CD4-positive, alpha-beta T cell (primary cell): ENCODE measurements at regions not wholly inside any gene's neighbourhood (a gene's known extent, or its start where the extent isn't known, plus 50 kb on each side); places are given as distances from the start of the nearest gene placed in this dataset.

ENCODE experiments used
- ATAC-seq: fragments of 200-7000 bp; cut with Tn5 transposase; one replicate; pipeline ENCODE4 v1.10.0; 2022; ENCODE audit warnings: mild to moderate bottlenecking; ENCODE audit not compliant: poor library complexity
- CTCF ChIA-PET: fragments of 350-600 bp; sonication (Branson Sonifier 250); formaldehyde crosslinking; loops from one replicate; lab custom pipeline; 2021; ENCODE audit warnings: antibody characterized with exemption, inconsistent platforms; lab: Charles Lee
- POLR2A ChIA-PET: fragments of 350-600 bp; sonication (Branson Sonifier 250); formaldehyde crosslinking; loops from one replicate; lab custom pipeline; 2021; ENCODE audit warnings: antibody characterized with exemption, inconsistent platforms; lab: Charles Lee
- DNase-seq, 14 experiments: peaks; one replicate each; pipeline ENCODE4 v3.0.0-alpha.2; 2013 to 2020; ENCODE audit warnings: mixed read lengths in 2 of 14
- H3K27ac ChIP-seq, 2 donors: one replicate each; pipeline versions ENCODE4 v1.5.1 to v1.7.0; 2013; ENCODE audit warnings: low read length in 2 of 2, low read depth in 1 of 2, mild to moderate bottlenecking in 1 of 2
- H3K27me3 ChIP-seq, 2 experiments: 1 replicate in 1 of 2; 2 replicates in 1 of 2; pipeline versions ENCODE4 v1.6.1 to v1.7.0; 2013; ENCODE audit warnings: low read length in 2 of 2, control low read depth in 1 of 2, mild to moderate bottlenecking in 1 of 2, moderate library complexity in 1 of 2; ENCODE audit not compliant: insufficient read depth in 2 of 2, control insufficient read depth in 1 of 2
- H3K36me3 ChIP-seq: one replicate; pipeline ENCODE4 v1.6.1; 2013; ENCODE audit warnings: low read length, control low read depth; ENCODE audit not compliant: insufficient read depth
- H3K4me1 ChIP-seq: one replicate; pipeline ENCODE4 v1.6.1; 2013; ENCODE audit warnings: low read length, control low read depth; ENCODE audit not compliant: insufficient read depth
- H3K4me3 ChIP-seq: one replicate; pipeline ENCODE4 v1.5.1; 2013; ENCODE audit warnings: mild to moderate bottlenecking, low read length, moderate library complexity
- H3K9me3 ChIP-seq, 2 experiments: 1 replicate in 1 of 2; 2 replicates in 1 of 2; pipeline versions ENCODE4 v1.6.1 to v1.7.0; 2013; ENCODE audit warnings: low read length in 2 of 2, mild to moderate bottlenecking in 2 of 2, control low read depth in 1 of 2, moderate library complexity in 1 of 2; ENCODE audit not compliant: control insufficient read depth in 1 of 2, insufficient read depth in 1 of 2
- H3K27ac Mint-ChIP-seq: one replicate; pipeline ENCODE4 v1.8.0; 2020; ENCODE audit warnings: mixed read lengths
- H3K27me3 Mint-ChIP-seq: one replicate; pipeline ENCODE4 v1.8.0; 2021; ENCODE audit warnings: mixed read lengths
- H3K36me3 Mint-ChIP-seq: one replicate; pipeline ENCODE4 v1.8.0; 2021; ENCODE audit warnings: low read depth, mixed read lengths
- H3K4me1 Mint-ChIP-seq: one replicate; pipeline ENCODE4 v1.8.0; 2021; ENCODE audit warnings: low read depth, mixed read lengths
- H3K4me3 Mint-ChIP-seq: one replicate; pipeline ENCODE4 v1.8.0; 2020; ENCODE audit warnings: mild to moderate bottlenecking, mixed read lengths
- H3K9me3 Mint-ChIP-seq: one replicate; pipeline ENCODE4 v1.8.0; 2020; ENCODE audit warnings: mixed read lengths
- intact Hi-C, 2 experiments: fragments of 100-400 bp; cut with DNase I in 1 of 2; cut with micrococcal nuclease in 1 of 2; formaldehyde crosslinking; loops; one replicate each; pipeline versions ENCODE4 v1.15.1 to v1.9.0; 2023 to 2025; cut with DNase I, micrococcal nuclease
- TF ChIP-seq, protein P1 (sequence below): fragments of 200-600 bp; IDR thresholded peaks from one replicate; pipeline ENCODE4 v1.8.0; 2022; ENCODE audit warnings: antibody characterized with exemption, mild to moderate bottlenecking

DNA sequence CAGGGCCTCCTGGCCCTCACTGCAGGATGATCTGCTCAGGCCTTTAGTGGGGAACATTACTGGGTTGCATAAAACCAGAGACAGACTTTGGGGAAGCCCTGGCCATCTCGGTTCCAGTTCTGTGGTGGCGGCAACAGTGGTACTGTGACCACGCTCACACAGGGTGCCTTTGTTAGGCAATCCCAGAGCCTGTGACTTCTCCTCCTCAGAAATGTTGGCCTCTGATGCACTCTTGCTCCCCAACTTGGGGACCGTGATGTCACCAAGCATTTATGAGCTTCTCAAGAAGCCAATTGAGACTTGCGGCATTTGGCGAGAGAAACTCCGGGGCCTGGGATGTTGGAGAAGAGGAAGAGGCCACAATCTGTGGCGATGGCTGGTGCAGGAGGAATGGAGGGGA is 80.9 kb upstream of the PKDCC start:
- no peaks in the 10 kb centered on the region for H3K36me3 ChIP-seq
- CTCF ChIA-PET: no interaction called here
- no peaks in the 10 kb centered on the region for H3K4me1 ChIP-seq
- no peaks in the 10 kb centered on the region for H3K9me3 Mint-ChIP-seq
- H3K36me3 Mint-ChIP-seq: no peaks in the 10 kb centered on the region
- H3K27ac Mint-ChIP-seq: no peak overlapping the region
- TF ChIP-seq, protein P1, sequence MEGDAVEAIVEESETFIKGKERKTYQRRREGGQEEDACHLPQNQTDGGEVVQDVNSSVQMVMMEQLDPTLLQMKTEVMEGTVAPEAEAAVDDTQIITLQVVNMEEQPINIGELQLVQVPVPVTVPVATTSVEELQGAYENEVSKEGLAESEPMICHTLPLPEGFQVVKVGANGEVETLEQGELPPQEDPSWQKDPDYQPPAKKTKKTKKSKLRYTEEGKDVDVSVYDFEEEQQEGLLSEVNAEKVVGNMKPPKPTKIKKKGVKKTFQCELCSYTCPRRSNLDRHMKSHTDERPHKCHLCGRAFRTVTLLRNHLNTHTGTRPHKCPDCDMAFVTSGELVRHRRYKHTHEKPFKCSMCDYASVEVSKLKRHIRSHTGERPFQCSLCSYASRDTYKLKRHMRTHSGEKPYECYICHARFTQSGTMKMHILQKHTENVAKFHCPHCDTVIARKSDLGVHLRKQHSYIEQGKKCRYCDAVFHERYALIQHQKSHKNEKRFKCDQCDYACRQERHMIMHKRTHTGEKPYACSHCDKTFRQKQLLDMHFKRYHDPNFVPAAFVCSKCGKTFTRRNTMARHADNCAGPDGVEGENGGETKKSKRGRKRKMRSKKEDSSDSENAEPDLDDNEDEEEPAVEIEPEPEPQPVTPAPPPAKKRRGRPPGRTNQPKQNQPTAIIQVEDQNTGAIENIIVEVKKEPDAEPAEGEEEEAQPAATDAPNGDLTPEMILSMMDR: no peak
- no peaks in the 10 kb centered on the region for H3K4me1 Mint-ChIP-seq
- ATAC-seq (no peak), DNase-seq (peak in 3 of 14 experiments; percentile 7 to 33 (median 23))
- POLR2A ChIA-PET: interaction anchor here (0.6 kb wide), 1 partner anchor 426 kb away, joined by 3 read pairs; no protein-coding TSS in a partner anchor
- peaks cover 8% of the 10 kb centered on the region for H3K27me3 Mint-ChIP-seq
- H3K4me3 Mint-ChIP-seq: no peak overlapping the region
- no peak overlapping the region for H3K27ac ChIP-seq
- intact Hi-C loops: no loop called here
- H3K4me3 ChIP-seq: no peak overlapping the region
- H3K27me3 ChIP-seq: no peaks in the 10 kb centered on the region
- no peaks in the 10 kb centered on the region for H3K9me3 ChIP-seq

DNA sequence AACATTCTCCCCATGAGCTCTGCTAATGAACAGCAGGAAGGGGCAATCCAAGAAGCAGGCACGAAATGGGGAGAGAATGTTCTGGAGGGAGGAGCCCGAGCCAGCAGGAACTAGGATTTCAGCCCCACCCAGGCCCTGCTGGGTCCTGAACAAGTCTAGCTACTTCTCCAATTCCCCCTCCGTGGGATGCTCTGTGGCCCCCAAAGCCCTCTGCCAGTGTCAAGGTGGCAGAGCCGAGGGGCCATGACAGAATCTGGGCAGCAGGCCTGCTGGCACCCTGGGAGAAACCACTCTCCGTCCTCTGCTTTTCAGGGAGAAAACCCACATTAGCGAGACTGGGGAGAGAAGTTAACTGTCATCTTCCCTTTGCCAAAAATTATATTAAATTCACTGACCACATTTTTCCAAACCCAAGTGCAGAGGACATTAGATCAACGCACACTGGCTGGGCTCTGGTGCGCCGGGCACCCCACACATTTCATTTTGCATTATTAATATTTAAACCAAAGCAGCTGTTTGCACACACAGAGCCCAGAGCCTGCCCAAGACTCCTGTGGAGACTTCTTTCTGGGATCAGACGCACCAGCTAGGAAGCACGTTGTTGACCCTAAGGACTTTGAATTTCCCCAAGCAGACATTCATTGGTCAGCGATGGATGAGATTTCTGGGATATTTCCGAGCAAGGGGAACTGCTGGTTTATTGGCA is 80.2 kb upstream of the PKDCC start:
- no peaks in the 10 kb centered on the region for H3K36me3 Mint-ChIP-seq
- Histone ChIP-seq H3K27ac (no peak overlapping the region), H3K4me3 (no peak overlapping the region), H3K36me3 (no peaks in the 10 kb centered on the region), H3K4me1 (no peaks in the 10 kb centered on the region), H3K27me3 (no peaks in the 10 kb centered on the region), H3K9me3 (no peaks in the 10 kb centered on the region)
- intact Hi-C loops: no loop called here
- POLR2A ChIA-PET: no interaction called here
- ATAC-seq: no peak
- H3K9me3 Mint-ChIP-seq: no peaks in the 10 kb centered on the region
- CTCF ChIA-PET: no interaction called here
- no peak overlapping the region for H3K27ac Mint-ChIP-seq
- TF ChIP-seq, protein P1: no peak
- peaks cover 8% of the 10 kb centered on the region for H3K27me3 Mint-ChIP-seq
- H3K4me3 Mint-ChIP-seq: no peak overlapping the region
- no peak for DNase-seq
- no peaks in the 10 kb centered on the region for H3K4me1 Mint-ChIP-seq

DNA sequence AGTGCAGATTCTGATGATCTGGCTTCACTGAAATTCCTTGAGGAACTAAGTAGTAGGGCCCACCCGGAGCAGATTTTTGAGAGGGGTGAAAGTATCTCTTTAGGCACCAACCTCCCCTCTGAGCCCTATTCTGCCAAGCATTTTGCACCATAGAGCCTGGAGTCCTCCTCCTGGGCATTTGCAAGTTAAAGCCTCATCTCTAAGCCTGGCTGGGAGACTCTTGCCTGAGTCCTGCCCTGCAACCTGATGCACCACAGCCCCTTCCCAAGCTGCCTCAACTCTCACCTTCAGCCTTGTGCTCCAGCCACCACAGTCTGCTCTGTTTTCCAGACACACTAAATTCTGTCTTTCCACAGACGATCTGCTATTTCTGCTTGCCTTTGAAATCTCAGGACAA is 79.6 kb upstream of the PKDCC start:
- Histone ChIP-seq H3K27me3 (no peaks in the 10 kb centered on the region), H3K36me3 (no peaks in the 10 kb centered on the region), H3K27ac (no peak overlapping the region), H3K4me3 (no peak overlapping the region), H3K9me3 (no peaks in the 10 kb centered on the region), H3K4me1 (no peaks in the 10 kb centered on the region)
- no peaks in the 10 kb centered on the region for H3K36me3 Mint-ChIP-seq
- TF ChIP-seq, protein P1: no peak
- H3K9me3 Mint-ChIP-seq: no peaks in the 10 kb centered on the region
- POLR2A ChIA-PET: no interaction called here
- H3K27ac Mint-ChIP-seq: no peak overlapping the region
- ATAC-seq: no peak
- H3K4me3 Mint-ChIP-seq: no peak overlapping the region
- no peak for DNase-seq
- H3K27me3 Mint-ChIP-seq: peaks cover 8% of the 10 kb centered on the region
- intact Hi-C loops: no loop called here
- CTCF ChIA-PET: no interaction called here
- H3K4me1 Mint-ChIP-seq: no peaks in the 10 kb centered on the region
